Activated CD4-positive, alpha-beta T cell treated with anti-CD3 and anti-CD28 coated beads, Interleukin-2, amount 10 ng/mL, durations not matched to agents 24 days and 14 days (primary cell): ENCODE measurements at regions not wholly inside any gene's neighbourhood (a gene's known extent, or its start where the extent isn't known, plus 50 kb on each side); places are given as distances from the start of the nearest gene placed in this dataset.

ENCODE experiments used
- DNase-seq: peaks from one replicate; pipeline ENCODE4 v3.0.0; 2022
- H3K27ac Mint-ChIP-seq: one replicate; pipeline ENCODE4 v1.8.0; 2022; ENCODE audit warnings: mild to moderate bottlenecking, mixed read lengths
- H3K27me3 Mint-ChIP-seq: one replicate; pipeline ENCODE4 v1.8.0; 2022; ENCODE audit warnings: mixed read lengths
- H3K36me3 Mint-ChIP-seq: one replicate; pipeline ENCODE4 v1.8.0; 2022; ENCODE audit warnings: low read depth, mild to moderate bottlenecking, mixed read lengths
- H3K4me1 Mint-ChIP-seq: one replicate; pipeline ENCODE4 v1.8.0; 2021; ENCODE audit warnings: mixed read lengths
- H3K4me3 Mint-ChIP-seq: one replicate; pipeline ENCODE4 v1.8.0; 2022; ENCODE audit warnings: mild to moderate bottlenecking, moderate library complexity, mixed read lengths
- H3K9me3 Mint-ChIP-seq: one replicate; pipeline ENCODE4 v1.8.0; 2021; ENCODE audit warnings: mixed read lengths
- intact Hi-C: fragments of 100-400 bp; cut with micrococcal nuclease; formaldehyde crosslinking; loops from one replicate; pipeline ENCODE4 v1.15.1; 2023

DNA sequence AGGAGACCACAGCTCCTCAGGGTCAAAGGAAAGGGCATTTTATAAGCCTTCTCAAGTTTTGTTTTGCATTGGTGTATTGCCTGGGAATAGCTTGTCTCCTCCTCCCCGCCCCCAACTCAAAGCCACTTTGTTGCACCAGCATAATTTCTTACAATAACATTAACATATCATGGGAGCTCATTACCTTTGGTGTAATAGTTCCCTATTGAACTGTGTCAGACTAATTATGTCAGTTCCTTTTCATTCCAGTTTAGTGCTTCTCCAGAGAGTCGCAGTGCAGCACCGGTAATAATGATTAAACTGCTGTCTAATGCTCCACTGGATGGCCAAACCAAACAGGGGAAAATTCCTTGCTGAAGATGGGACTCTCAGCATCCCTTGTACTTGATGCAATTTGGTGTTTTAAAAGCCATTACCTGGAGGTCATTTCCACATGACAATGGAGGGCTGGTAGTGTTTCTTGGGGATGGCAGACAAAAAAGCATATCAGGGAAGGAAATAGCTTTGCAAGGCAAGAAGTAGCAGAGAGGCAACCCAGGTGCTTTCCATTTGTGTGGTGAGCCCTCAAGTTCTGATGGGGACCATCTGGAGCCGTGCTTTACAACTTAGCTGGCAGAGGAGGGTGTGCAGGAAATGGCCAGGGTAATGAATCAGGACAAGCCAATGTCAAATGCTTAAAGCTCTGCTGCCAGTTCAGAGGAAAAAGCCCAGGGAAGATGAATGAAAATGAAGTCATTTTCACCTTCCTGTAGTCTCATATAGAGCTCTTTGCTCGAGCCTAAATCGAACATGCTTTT lies 91.5 kb upstream of the NLRP1 start:
- Mint-ChIP-seq H3K4me3 (no peak overlapping the region), H3K27ac (no peak overlapping the region), H3K27me3 (peaks cover 15% of the 10 kb centered on the region), H3K36me3 (no peaks in the 10 kb centered on the region), H3K4me1 (no peaks in the 10 kb centered on the region), H3K9me3 (no peaks in the 10 kb centered on the region)
- DNase-seq: no peak
- intact Hi-C loops: no loop called here

DNA sequence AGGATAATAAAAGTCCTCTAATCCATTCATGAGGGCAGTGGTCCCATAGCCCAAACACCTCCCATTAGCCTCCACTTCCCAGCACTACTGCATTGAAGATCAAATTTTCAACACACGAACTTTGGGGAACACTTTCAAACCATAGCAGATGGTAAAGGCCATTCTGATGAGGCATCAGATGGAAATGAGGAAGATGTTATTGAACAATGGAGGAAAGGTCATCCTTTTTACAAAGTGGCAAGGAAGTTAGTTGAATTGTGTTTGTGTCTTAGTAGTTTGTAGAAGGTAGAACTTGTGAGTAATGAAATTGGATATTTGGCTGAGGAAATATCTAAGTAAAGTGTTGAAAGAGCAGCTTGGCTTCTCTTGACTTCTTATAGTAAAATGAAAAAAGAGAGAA lies 93.3 kb upstream of the NLRP1 start:
- Mint-ChIP-seq H3K27ac (no peak overlapping the region), H3K9me3 (no peaks in the 10 kb centered on the region), H3K4me1 (no peaks in the 10 kb centered on the region), H3K27me3 (peaks cover 20% of the 10 kb centered on the region), H3K36me3 (no peaks in the 10 kb centered on the region), H3K4me3 (no peak overlapping the region)
- intact Hi-C loops: no loop called here
- DNase-seq: no peak

- Mint-ChIP-seq H3K4me1 (no peaks in the 10 kb centered on the region), H3K27me3 (peaks cover 20% of the 10 kb centered on the region), H3K9me3 (no peaks in the 10 kb centered on the region), H3K27ac (no peak overlapping the region), H3K4me3 (no peak overlapping the region), H3K36me3 (no peaks in the 10 kb centered on the region)
- intact Hi-C loops: no loop called here
- no peak for DNase-seq
Measured at GRCh38 chr17:5678171-5678570, 93.9 kb upstream of the NLRP1 start.

DNA sequence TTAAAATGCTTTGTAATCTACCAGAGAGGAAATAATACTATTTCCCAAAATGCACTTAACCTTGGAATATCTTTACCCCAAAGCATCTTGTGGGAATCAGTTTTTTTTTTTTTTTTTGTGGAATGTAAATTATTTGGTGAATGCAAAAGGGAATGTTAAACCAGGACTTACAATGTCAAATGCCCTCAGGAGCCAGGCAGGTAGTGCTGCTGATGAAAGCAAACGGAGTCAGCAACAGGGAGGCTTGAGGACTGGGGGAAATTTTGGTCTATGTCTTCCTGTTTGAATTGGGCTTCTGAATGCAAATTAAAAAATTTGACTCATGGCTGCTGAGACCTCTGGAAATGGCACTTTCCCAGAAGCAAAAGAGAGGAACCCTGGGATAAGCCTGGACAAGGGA lies 96.5 kb upstream of the NLRP1 start:
- Mint-ChIP-seq H3K4me3 (no peak overlapping the region), H3K9me3 (no peaks in the 10 kb centered on the region), H3K27ac (no peak overlapping the region), H3K27me3 (peaks cover 20% of the 10 kb centered on the region), H3K4me1 (no peaks in the 10 kb centered on the region), H3K36me3 (no peaks in the 10 kb centered on the region)
- DNase-seq: no peak
- intact Hi-C loops: no loop called here

DNA sequence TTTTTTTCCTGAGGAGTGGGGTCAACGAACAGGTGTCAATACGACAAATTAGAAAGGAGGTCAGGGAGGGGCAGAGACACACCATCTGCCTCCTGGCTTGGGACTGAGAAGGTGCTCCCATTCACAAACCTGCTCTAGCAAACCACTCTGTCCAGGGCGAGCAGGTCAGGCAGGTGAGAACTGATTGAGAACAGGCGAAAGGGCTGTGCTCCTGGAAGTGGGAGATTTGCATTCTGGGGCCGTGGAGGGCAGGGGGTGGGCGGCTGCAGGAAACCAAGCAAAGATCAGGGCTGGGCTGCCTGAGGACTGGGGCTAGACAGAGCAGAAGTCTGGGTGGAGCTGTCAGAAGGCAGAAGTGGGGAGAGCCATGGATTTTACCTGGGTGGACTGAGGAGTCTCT lies 98.9 kb upstream of the NLRP1 start:
- H3K27me3 Mint-ChIP-seq: peaks cover 10% of the 10 kb centered on the region
- H3K27ac Mint-ChIP-seq: no peak overlapping the region
- DNase-seq: no peak
- intact Hi-C loops: no loop called here
- H3K4me3 Mint-ChIP-seq: no peak overlapping the region
- no peaks in the 10 kb centered on the region for H3K4me1 Mint-ChIP-seq
- H3K9me3 Mint-ChIP-seq: no peaks in the 10 kb centered on the region
- no peaks in the 10 kb centered on the region for H3K36me3 Mint-ChIP-seq

- intact Hi-C loops: no loop called here
- Mint-ChIP-seq H3K27me3 (peaks cover 3% of the 10 kb centered on the region), H3K9me3 (no peaks in the 10 kb centered on the region), H3K36me3 (no peaks in the 10 kb centered on the region), H3K4me1 (no peaks in the 10 kb centered on the region), H3K4me3 (no peak overlapping the region), H3K27ac (no peak overlapping the region)
- DNase-seq: no peak
Measured at GRCh38 chr17:5686074-5686635, 101.8 kb upstream of the NLRP1 start.

DNA sequence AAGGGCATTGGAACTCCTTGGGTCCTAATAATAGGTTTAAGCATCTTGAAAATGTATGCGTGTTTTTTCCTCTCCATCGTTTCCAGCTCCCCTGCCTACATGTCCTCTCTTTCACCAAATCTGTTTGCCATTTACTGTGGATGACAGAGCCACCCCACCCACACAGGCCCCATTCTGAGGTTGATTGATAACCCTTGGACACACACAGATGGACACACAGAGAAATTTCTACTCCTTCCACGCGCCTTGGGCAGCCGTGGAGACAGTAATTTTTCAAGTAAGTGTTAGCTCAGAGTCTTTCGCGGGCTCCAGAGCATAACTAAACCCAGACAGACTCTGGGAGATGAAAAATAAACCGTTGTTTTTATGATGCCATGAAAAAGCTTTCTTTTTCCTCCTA lies 103.3 kb upstream of the NLRP1 start:
- Mint-ChIP-seq H3K4me1 (no peaks in the 10 kb centered on the region), H3K9me3 (no peaks in the 10 kb centered on the region), H3K4me3 (no peak overlapping the region), H3K27ac (no peak overlapping the region), H3K36me3 (no peaks in the 10 kb centered on the region), H3K27me3 (no peaks in the 10 kb centered on the region)
- intact Hi-C loops: no loop called here
- no peak for DNase-seq

DNA sequence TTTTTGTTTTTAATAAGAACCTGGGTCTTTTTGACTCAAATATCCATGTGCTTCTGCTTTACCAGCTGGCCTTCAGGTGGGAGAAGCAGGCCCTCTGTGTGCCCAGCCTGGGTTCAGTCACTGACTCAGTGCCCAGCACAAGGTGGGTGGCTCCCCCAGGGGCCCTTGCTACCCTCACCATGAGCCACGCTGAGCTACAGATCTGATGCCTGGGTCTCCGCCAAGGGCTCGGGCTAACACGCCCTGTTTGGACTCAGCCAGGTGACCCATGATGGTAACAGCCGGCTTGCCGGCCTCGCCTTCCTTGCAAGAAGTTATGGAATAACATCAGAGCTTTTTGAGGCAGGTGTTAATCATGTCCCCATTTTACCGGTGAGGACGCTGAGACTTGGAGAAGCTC lies 109.5 kb upstream of the NLRP1 start:
- Mint-ChIP-seq H3K27ac (no peak overlapping the region), H3K9me3 (no peaks in the 10 kb centered on the region), H3K27me3 (peaks cover 2% of the 10 kb centered on the region), H3K36me3 (no peaks in the 10 kb centered on the region), H3K4me1 (no peaks in the 10 kb centered on the region), H3K4me3 (no peak overlapping the region)
- no peak for DNase-seq
- intact Hi-C loops: no loop called here

GRCh38 chr17:5694551-5694950 lies 110.2 kb upstream of the NLRP1 start:
- H3K9me3 Mint-ChIP-seq: no peaks in the 10 kb centered on the region
- H3K4me3 Mint-ChIP-seq: no peak overlapping the region
- no peaks in the 10 kb centered on the region for H3K4me1 Mint-ChIP-seq
- intact Hi-C loops: no loop called here
- H3K36me3 Mint-ChIP-seq: no peaks in the 10 kb centered on the region
- H3K27me3 Mint-ChIP-seq: peaks cover 5% of the 10 kb centered on the region
- no peak overlapping the region for H3K27ac Mint-ChIP-seq
- DNase-seq: no peak

GRCh38 chr17:5695480-5695879 lies 111.2 kb upstream of the NLRP1 start:
- DNase-seq: no peak
- Mint-ChIP-seq H3K27ac (no peak overlapping the region), H3K27me3 (peaks cover 7% of the 10 kb centered on the region), H3K9me3 (no peaks in the 10 kb centered on the region), H3K4me1 (no peaks in the 10 kb centered on the region), H3K36me3 (no peaks in the 10 kb centered on the region), H3K4me3 (no peak overlapping the region)
- intact Hi-C loops: no loop called here

DNA sequence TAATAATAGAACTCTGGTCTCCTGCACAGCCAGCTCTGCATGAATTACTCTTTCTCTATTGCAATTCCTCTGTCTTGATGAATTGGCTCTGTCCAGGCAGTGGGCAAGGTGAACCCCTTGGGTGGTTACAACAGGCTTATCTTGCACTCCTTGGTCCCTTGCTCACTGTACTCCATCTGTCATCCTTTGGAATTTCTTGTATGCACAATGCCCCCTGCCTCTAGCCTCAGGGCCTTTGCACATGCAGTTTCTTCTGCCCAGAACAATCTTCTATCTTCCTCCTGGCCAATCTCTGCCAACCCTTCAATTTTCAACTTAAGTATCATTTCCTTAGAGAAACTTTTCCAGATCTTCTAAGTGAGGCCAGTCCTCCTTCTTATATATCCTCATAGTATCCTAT lies 114.7 kb upstream of the NLRP1 start:
- H3K4me1 Mint-ChIP-seq: no peaks in the 10 kb centered on the region
- no peak overlapping the region for H3K4me3 Mint-ChIP-seq
- H3K27me3 Mint-ChIP-seq: peaks cover 17% of the 10 kb centered on the region
- DNase-seq: no peak
- H3K9me3 Mint-ChIP-seq: no peaks in the 10 kb centered on the region
- H3K36me3 Mint-ChIP-seq: no peaks in the 10 kb centered on the region
- intact Hi-C loops: no loop called here
- H3K27ac Mint-ChIP-seq: no peak overlapping the region

DNA sequence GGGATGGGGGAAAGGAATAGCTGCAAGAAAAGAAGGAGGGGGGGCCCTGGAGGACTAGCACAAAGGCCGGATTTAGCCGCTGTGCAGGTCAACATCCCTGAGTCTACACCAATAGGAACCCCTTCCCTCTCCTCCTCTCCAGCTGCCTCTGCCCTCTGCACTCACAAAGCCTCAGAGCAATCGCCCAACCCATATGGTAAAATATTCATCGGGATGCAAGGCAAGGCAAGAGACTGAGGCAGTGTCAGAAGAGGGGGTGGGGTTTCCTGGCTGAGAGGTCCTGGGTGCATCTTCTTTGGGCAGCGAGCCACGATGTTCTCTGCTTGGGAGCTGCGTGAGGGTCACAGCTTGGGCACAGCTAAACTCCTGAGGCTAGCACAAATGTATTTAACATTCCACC lies 115.5 kb upstream of the NLRP1 start:
- DNase-seq: no peak
- H3K9me3 Mint-ChIP-seq: no peaks in the 10 kb centered on the region
- H3K4me1 Mint-ChIP-seq: no peaks in the 10 kb centered on the region
- H3K27ac Mint-ChIP-seq: no peak overlapping the region
- intact Hi-C loops: no loop called here
- no peaks in the 10 kb centered on the region for H3K36me3 Mint-ChIP-seq
- H3K27me3 Mint-ChIP-seq: peaks cover 17% of the 10 kb centered on the region
- no peak overlapping the region for H3K4me3 Mint-ChIP-seq

DNA sequence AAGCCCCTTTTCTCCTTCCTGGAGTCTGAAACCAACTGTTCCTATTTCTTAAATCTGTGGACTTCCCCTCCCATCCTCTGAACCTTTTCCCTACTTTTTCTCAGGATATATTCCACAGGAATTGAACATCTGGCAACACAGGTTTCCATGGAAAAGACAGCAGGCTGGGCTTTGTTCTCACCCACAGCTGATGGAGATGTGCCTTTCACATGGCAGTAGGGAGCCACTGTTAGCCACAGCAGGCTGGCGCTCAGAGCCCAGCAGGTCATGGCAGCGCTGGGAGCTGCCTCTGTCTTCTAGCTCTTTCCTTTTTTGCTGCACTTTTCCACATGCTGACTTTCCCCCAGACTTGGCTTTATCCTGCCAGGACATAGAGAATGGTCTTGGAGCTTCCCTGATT lies 116.4 kb upstream of the NLRP1 start:
- intact Hi-C loops: no loop called here
- peaks cover 17% of the 10 kb centered on the region for H3K27me3 Mint-ChIP-seq

GRCh38 chr17:5701381-5701780 lies 117.1 kb upstream of the NLRP1 start:
- Mint-ChIP-seq H3K27ac (no peak overlapping the region), H3K4me1 (no peaks in the 10 kb centered on the region), H3K27me3 (peaks cover 17% of the 10 kb centered on the region), H3K4me3 (no peak overlapping the region), H3K9me3 (no peaks in the 10 kb centered on the region), H3K36me3 (no peaks in the 10 kb centered on the region)
- no peak for DNase-seq
- intact Hi-C loops: no loop called here

More for the DNA sequence above, 116.4 kb upstream of the NLRP1 start:
- no peaks in the 10 kb centered on the region for H3K36me3 Mint-ChIP-seq
- no peaks in the 10 kb centered on the region for H3K4me1 Mint-ChIP-seq
- no peak overlapping the region for H3K4me3 Mint-ChIP-seq
- H3K9me3 Mint-ChIP-seq: no peaks in the 10 kb centered on the region
- no peak overlapping the region for H3K27ac Mint-ChIP-seq
- no peak for DNase-seq

DNA sequence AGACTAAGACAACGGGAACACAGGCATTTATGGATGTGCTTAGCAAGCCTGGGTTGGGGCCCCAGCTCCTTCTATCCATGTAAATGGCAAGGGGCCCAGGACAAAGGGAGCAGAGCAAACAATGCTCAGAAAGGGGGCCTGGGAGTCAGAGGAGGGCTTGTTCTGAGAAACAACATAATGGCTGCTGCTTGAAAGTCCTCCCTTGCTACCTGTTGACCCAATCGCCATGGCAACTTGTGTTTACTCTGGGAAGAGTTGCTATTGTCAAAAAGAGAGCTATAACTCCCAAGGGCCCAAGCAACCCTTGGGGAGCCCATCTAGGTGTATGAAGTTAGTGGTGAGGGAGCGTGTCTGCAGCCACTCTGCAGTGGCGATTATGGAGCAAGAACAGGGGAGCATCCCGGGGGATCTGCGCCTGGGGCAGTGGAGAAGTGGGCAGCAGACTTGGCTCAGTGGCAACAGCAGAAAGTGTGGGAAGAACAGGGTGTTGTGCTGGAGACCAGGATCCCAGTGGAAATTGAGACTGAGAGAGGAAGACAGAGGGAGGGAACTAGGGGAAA lies 118.7 kb upstream of the NLRP1 start:
- peaks cover 15% of the 10 kb centered on the region for H3K27me3 Mint-ChIP-seq
- intact Hi-C loops: no loop called here
- no peak overlapping the region for H3K4me3 Mint-ChIP-seq
- no peaks in the 10 kb centered on the region for H3K9me3 Mint-ChIP-seq
- H3K27ac Mint-ChIP-seq: no peak overlapping the region
- no peak for DNase-seq
- no peaks in the 10 kb centered on the region for H3K4me1 Mint-ChIP-seq
- no peaks in the 10 kb centered on the region for H3K36me3 Mint-ChIP-seq
